ENCODE measurements at regions not wholly inside any gene's neighbourhood (a gene's known extent, or its start where the extent isn't known, plus 50 kb on each side); places are given as distances from the start of the nearest gene placed in this dataset.

GRCh38 chr14:98197933-98198332 lies 1074.1 kb downstream of the BCL11B start:
- DNase-seq (ENCODE audit: low read depth, low spot score) (no peak), FAIRE-seq (no peak)
- no peaks in the 10 kb centered on the region for H3K36me3 ChIP-seq (ENCODE audit: control insufficient read depth in 2 of 2, extremely low read depth in 1 of 2, insufficient read depth in 2 of 2, low read length in 2 of 2)
- H3K9ac ChIP-seq (replicated peaks; ENCODE audit: extremely low read depth, insufficient read depth, low read length), result no peak overlapping the region
- ChIA-PET CTCF (no interaction called here), POLR2A (no interaction called here)
- no peak overlapping the region for H3K4me2 ChIP-seq (ENCODE audit: insufficient read depth, low read length)
- peaks cover 7% of the 10 kb centered on the region for H3K9me3 ChIP-seq (replicated peaks; ENCODE audit: control insufficient read depth, insufficient read depth, low read length)
- no peaks in the 10 kb centered on the region for H4K20me1 ChIP-seq (replicated peaks; ENCODE audit: control insufficient read depth, extremely low read depth, insufficient read depth, low read length)
- no peak overlapping the region for H3K4me3 ChIP-seq (replicated peaks in 1 of 3; ENCODE audit: insufficient read depth in 1 of 3, low read depth in 1 of 3, low read length in 3 of 3)
- TF ChIP-seq FOS (IDR thresholded peaks at IDR 0.05; ENCODE audit: borderline replicate concordance, insufficient read depth, low read length), result no peak
- TF ChIP-seq GATA2 (IDR thresholded peaks at IDR 0.05; ENCODE audit: insufficient read depth, insufficient read length, low read depth, low read length), result no peak
- TF ChIP-seq MYC (IDR thresholded peaks at IDR 0.05; ENCODE audit: low read depth, low read length), result no peak
- TF ChIP-seq MAX (IDR thresholded peaks at IDR 0.05; ENCODE audit: insufficient read depth, insufficient read length), result no peak
- no peak for TF ChIP-seq POLR2AphosphoS5 (IDR thresholded peaks at IDR 0.05; ENCODE audit: insufficient read depth, low read depth, low read length)
- no peak for TF ChIP-seq JUN (IDR thresholded peaks at IDR 0.05; ENCODE audit: borderline replicate concordance, insufficient read depth, insufficient read length, low read depth)
- no peak for TF ChIP-seq POLR2A (IDR thresholded peaks at IDR 0.05; ENCODE audit: low read depth, low read length)
- TF ChIP-seq CTCF (IDR thresholded peaks at IDR 0.05; ENCODE audit: extremely low read depth in 1 of 2, insufficient read depth in 1 of 2, low read depth in 1 of 2, low read length in 2 of 2), result no peak
- TF ChIP-seq EZH2 (IDR thresholded peaks at IDR 0.05; ENCODE audit: borderline replicate concordance, low read depth, low read length, severe bottlenecking), result no peak
- H3K79me2 ChIP-seq (ENCODE audit: control insufficient read depth, insufficient read depth, low read length), result no peaks in the 10 kb centered on the region
- no TSS peak for BruUV-seq (replicated peaks)
- no peaks in the 10 kb centered on the region for H3K27me3 ChIP-seq (ENCODE audit: control insufficient read depth in 2 of 2, insufficient read depth in 2 of 2, low read length in 2 of 2)
- no peak overlapping the region for H3K27ac ChIP-seq (ENCODE audit: insufficient read depth, low read depth, low read length)
- no peak overlapping the region for H2AFZ ChIP-seq (ENCODE audit: low read depth, low read length)
- H3K9me1 ChIP-seq (replicated peaks; ENCODE audit: control insufficient read depth, extremely low read depth, insufficient read depth, low read length), result no peaks in the 10 kb centered on the region
- dilution Hi-C loops (cut with MboI; ENCODE audit: extremely low pct_ligation_motif_present, low sequenced_read_pairs) (no loop called here), intact Hi-C loops (cut with micrococcal nuclease) (no loop called here)
- no peaks in the 10 kb centered on the region for H3K4me1 ChIP-seq (ENCODE audit: control insufficient read depth, extremely low read depth, insufficient read depth, low read length)
